HEK293T (cell line): ENCODE measurements at regions not wholly inside any gene's neighbourhood (a gene's known extent, or its start where the extent isn't known, plus 50 kb on each side); places are given as distances from the start of the nearest gene placed in this dataset.

Experiments
- ARNT ChIP-seq: fragments of 450-650 bp; IDR thresholded peaks from 2 replicates; pipeline ENCODE4 v1.6.1; 2017; ENCODE audit warnings: mild to moderate bottlenecking
- BHLHE40 ChIP-seq: fragments of 450-650 bp; IDR thresholded peaks from 2 replicates; pipeline ENCODE4 v1.6.1; 2016; ENCODE audit warnings: mild to moderate bottlenecking, moderate library complexity, borderline replicate concordance
- CTBP1 ChIP-seq: fragments of 450-650 bp; IDR thresholded peaks from 2 replicates; pipeline ENCODE4 v1.6.1; 2016; ENCODE audit warnings: borderline replicate concordance
- ELF4 ChIP-seq: fragments of 450-650 bp; IDR thresholded peaks from 2 replicates; pipeline ENCODE4 v1.6.1; 2017; ENCODE audit warnings: antibody characterized with exemption
- FOXK2 ChIP-seq: fragments of 450-650 bp; IDR thresholded peaks from 2 replicates; pipeline ENCODE4 v1.6.1; 2016; ENCODE audit warnings: mild to moderate bottlenecking
- HDGF ChIP-seq: fragments of 450-650 bp; IDR thresholded peaks from 2 replicates; pipeline ENCODE4 v1.6.1; 2017; ENCODE audit warnings: antibody characterized with exemption, borderline replicate concordance
- LEF1 ChIP-seq: fragments of 450-650 bp; IDR thresholded peaks from 2 replicates; pipeline ENCODE4 v1.6.1; 2017; ENCODE audit warnings: mild to moderate bottlenecking, borderline replicate concordance
- PKNOX1 ChIP-seq: fragments of 450-650 bp; IDR thresholded peaks from 2 replicates; pipeline ENCODE4 v1.6.1; 2016
- SUZ12 ChIP-seq: fragments of 450-650 bp; IDR thresholded peaks from 2 replicates; pipeline ENCODE4 v1.6.1; 2016; ENCODE audit warnings: mild to moderate bottlenecking
- TARDBP ChIP-seq: fragments of 450-650 bp; IDR thresholded peaks from 2 replicates; pipeline ENCODE4 v1.6.1; 2016

GRCh38 chr1:116298746-116299145, 74.3 kb upstream of the ATP1A1 start:
- TF ChIP-seq PKNOX1 (no peak), CTBP1 (no peak), TARDBP (no peak), FOXK2 (no peak), HDGF (no peak), ARNT (no peak), ELF4 (no peak), LEF1 (no peak), SUZ12 (no peak), BHLHE40 (no peak)
